KMS-11 (cell line): ENCODE measurements at regions not wholly inside any gene's neighbourhood (a gene's known extent, or its start where the extent isn't known, plus 50 kb on each side); places are given as distances from the start of the nearest gene placed in this dataset.

ENCODE experiments used
- H2AFZ ChIP-seq: fragments of 200-600 bp; sonication (generic); 2 replicates; pipeline ENCODE4 v1.6.1; 2016; ENCODE audit warnings: antibody characterized with exemption, mixed run types, low read depth
- H3K27ac ChIP-seq: fragments of 200-600 bp; sonication (generic); 2 replicates; pipeline ENCODE4 v1.6.1; 2016; ENCODE audit warnings: mild to moderate bottlenecking, mixed run types
- H3K27me3 ChIP-seq: fragments of 200-600 bp; sonication (generic); 2 replicates; pipeline ENCODE4 v1.6.1; 2017; ENCODE audit warnings: mild to moderate bottlenecking, low read depth, mixed run types, moderate library complexity; ENCODE audit not compliant: insufficient read depth
- H3K36me3 ChIP-seq: fragments of 200-600 bp; sonication (generic); 2 replicates; pipeline ENCODE4 v1.6.1; 2017; ENCODE audit warnings: mild to moderate bottlenecking, mixed run types; ENCODE audit not compliant: insufficient read depth
- H3K4me1 ChIP-seq: fragments of 200-600 bp; sonication (generic); 2 replicates; pipeline ENCODE4 v1.6.1; 2016; ENCODE audit warnings: mild to moderate bottlenecking, low read depth, mixed run types; ENCODE audit not compliant: poor library complexity, severe bottlenecking
- H3K4me2 ChIP-seq: fragments of 200-600 bp; sonication (generic); 2 replicates; pipeline ENCODE4 v1.7.0; 2016; ENCODE audit warnings: mild to moderate bottlenecking, mixed run types
- H3K4me3 ChIP-seq: fragments of 200-600 bp; sonication (generic); IDR thresholded peaks from 2 replicates; pipeline ENCODE4 v1.6.1; 2017; ENCODE audit warnings: low read depth, low read length, mixed read lengths; ENCODE audit not compliant: insufficient read depth
- H3K79me2 ChIP-seq: fragments of 200-600 bp; sonication (generic); 2 replicates; pipeline ENCODE4 v1.6.1; 2016; ENCODE audit warnings: low read depth, mixed run types; ENCODE audit not compliant: insufficient read depth
- H3K9ac ChIP-seq: fragments of 200-600 bp; sonication (generic); 2 replicates; pipeline ENCODE4 v1.6.1; 2016; ENCODE audit warnings: mild to moderate bottlenecking, mixed run types
- H4K20me1 ChIP-seq: fragments of 200-600 bp; sonication (generic); 2 replicates; pipeline ENCODE4 v1.6.1; 2016; ENCODE audit warnings: mild to moderate bottlenecking, mixed run types; ENCODE audit not compliant: insufficient read depth
- CTCF ChIP-seq: fragments of 200-600 bp; sonication (generic); conservative IDR thresholded peaks from 2 replicates; pipeline ENCODE4 v1.6.1; 2017; ENCODE audit warnings: low read depth, mild to moderate bottlenecking, antibody characterized with exemption, low read length, moderate library complexity, mixed read lengths

- Histone ChIP-seq H3K27ac (no peak overlapping the region), H3K36me3 (no peaks in the 10 kb centered on the region), H3K4me2 (no peak overlapping the region), H3K79me2 (no peaks in the 10 kb centered on the region), H4K20me1 (no peaks in the 10 kb centered on the region), H3K27me3 (no peaks in the 10 kb centered on the region), H2AFZ (no peak overlapping the region), H3K9ac (no peak overlapping the region), H3K4me3 (no peak overlapping the region), H3K4me1 (no peaks in the 10 kb centered on the region)
- no peak for TF ChIP-seq CTCF
These were observed 781.3 kb upstream of the MIR17HG start for GRCh38 chr13:90565985-90566713.

GRCh38 chr13:90568165-90568564 lies 779.3 kb upstream of the MIR17HG start:
- no peak overlapping the region for H3K27ac ChIP-seq
- H3K79me2 ChIP-seq, result no peaks in the 10 kb centered on the region
- no peak overlapping the region for H3K4me3 ChIP-seq
- TF ChIP-seq CTCF, result no peak
- no peaks in the 10 kb centered on the region for H4K20me1 ChIP-seq
- H3K9ac ChIP-seq, result no peak overlapping the region
- no peak overlapping the region for H2AFZ ChIP-seq
- no peak overlapping the region for H3K4me2 ChIP-seq
- H3K4me1 ChIP-seq, result no peaks in the 10 kb centered on the region
- H3K36me3 ChIP-seq, result no peaks in the 10 kb centered on the region
- no peaks in the 10 kb centered on the region for H3K27me3 ChIP-seq

GRCh38 chr13:90576067-90576466 lies 771.4 kb upstream of the MIR17HG start:
- Histone ChIP-seq H2AFZ (no peak overlapping the region), H3K4me2 (no peak overlapping the region), H3K4me1 (no peaks in the 10 kb centered on the region), H3K36me3 (no peaks in the 10 kb centered on the region), H4K20me1 (no peaks in the 10 kb centered on the region), H3K79me2 (no peaks in the 10 kb centered on the region), H3K27me3 (no peaks in the 10 kb centered on the region), H3K27ac (no peak overlapping the region), H3K4me3 (no peak overlapping the region), H3K9ac (no peak overlapping the region)
- no peak for TF ChIP-seq CTCF

- H3K79me2 ChIP-seq, result no peaks in the 10 kb centered on the region
- no peak overlapping the region for H3K27ac ChIP-seq
- no peaks in the 10 kb centered on the region for H3K27me3 ChIP-seq
- no peaks in the 10 kb centered on the region for H3K36me3 ChIP-seq
- no peak overlapping the region for H3K9ac ChIP-seq
- H3K4me1 ChIP-seq, result no peaks in the 10 kb centered on the region
- no peak overlapping the region for H3K4me3 ChIP-seq
- H2AFZ ChIP-seq, result no peak overlapping the region
- TF ChIP-seq CTCF, result no peak
- no peak overlapping the region for H3K4me2 ChIP-seq
- H4K20me1 ChIP-seq, result no peaks in the 10 kb centered on the region
These were observed 769.8 kb upstream of the MIR17HG start for GRCh38 chr13:90577726-90578125.
